Sigmoid colon (tissue), 4 donors: ENCODE measurements at regions not wholly inside any gene's neighbourhood (a gene's known extent, or its start where the extent isn't known, plus 50 kb on each side); places are given as distances from the start of the nearest gene placed in this dataset.

ENCODE experiments used
- POLR2A ChIP-seq, 2 donors: fragments of 450-650 bp; IDR thresholded peaks; one replicate each; pipeline ENCODE4 v1.6.1; 2016; ENCODE audit warnings: antibody characterized with exemption in 2 of 2, mild to moderate bottlenecking in 2 of 2, moderate library complexity in 2 of 2
- POLR2AphosphoS5 ChIP-seq, 4 donors: sonication (generic); formaldehyde crosslinking; IDR thresholded peaks; one replicate each; pipeline ENCODE4 v1.6.1; 2017; ENCODE audit warnings: antibody characterized with exemption in 4 of 4
- TF ChIP-seq, protein P1 (sequence below), 4 experiments: fragments of 450-650 bp in 3 of 4; fragments of 200-600 bp in 1 of 4; IDR thresholded peaks; one replicate each; pipeline ENCODE4 v1.5.1; 2016 to 2019; ENCODE audit warnings: antibody characterized with exemption in 4 of 4, mild to moderate bottlenecking in 3 of 4, moderate library complexity in 2 of 4

GRCh38 chr10:71090801-71091200 lies 121.6 kb upstream of the UNC5B start:
- no peak for TF ChIP-seq POLR2A (IDR thresholded peaks at IDR 0.05)
- TF ChIP-seq, protein P1, sequence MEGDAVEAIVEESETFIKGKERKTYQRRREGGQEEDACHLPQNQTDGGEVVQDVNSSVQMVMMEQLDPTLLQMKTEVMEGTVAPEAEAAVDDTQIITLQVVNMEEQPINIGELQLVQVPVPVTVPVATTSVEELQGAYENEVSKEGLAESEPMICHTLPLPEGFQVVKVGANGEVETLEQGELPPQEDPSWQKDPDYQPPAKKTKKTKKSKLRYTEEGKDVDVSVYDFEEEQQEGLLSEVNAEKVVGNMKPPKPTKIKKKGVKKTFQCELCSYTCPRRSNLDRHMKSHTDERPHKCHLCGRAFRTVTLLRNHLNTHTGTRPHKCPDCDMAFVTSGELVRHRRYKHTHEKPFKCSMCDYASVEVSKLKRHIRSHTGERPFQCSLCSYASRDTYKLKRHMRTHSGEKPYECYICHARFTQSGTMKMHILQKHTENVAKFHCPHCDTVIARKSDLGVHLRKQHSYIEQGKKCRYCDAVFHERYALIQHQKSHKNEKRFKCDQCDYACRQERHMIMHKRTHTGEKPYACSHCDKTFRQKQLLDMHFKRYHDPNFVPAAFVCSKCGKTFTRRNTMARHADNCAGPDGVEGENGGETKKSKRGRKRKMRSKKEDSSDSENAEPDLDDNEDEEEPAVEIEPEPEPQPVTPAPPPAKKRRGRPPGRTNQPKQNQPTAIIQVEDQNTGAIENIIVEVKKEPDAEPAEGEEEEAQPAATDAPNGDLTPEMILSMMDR (IDR thresholded peaks at IDR 0.05): no peak
- TF ChIP-seq POLR2AphosphoS5 (IDR thresholded peaks at IDR 0.05): no peak
